SU-DHL-6 (cell line): ENCODE measurements at regions not wholly inside any gene's neighbourhood (a gene's known extent, or its start where the extent isn't known, plus 50 kb on each side); places are given as distances from the start of the nearest gene placed in this dataset.

Experiments used
- H2AFZ ChIP-seq: fragments of 200-600 bp; sonication (generic); 2 replicates; pipeline ENCODE4 v1.6.1; 2014; ENCODE audit warnings: low read depth, mild to moderate bottlenecking, moderate library complexity, mixed read lengths, antibody characterized with exemption, low read length; ENCODE audit not compliant: severe bottlenecking
- H3F3A ChIP-seq: fragments of 200-600 bp; shearing (Covaris generic); 2 replicates; pipeline ENCODE4 v1.6.0; 2016; ENCODE audit warnings: antibody characterized with exemption, mild to moderate bottlenecking; ENCODE audit not compliant: insufficient read depth
- H3K27ac ChIP-seq: fragments of 200-600 bp; sonication (generic); 2 replicates; pipeline ENCODE4 v1.5.1; 2016; ENCODE audit warnings: low read depth, mild to moderate bottlenecking, low read length, moderate library complexity, mixed read lengths
- H3K27me3 ChIP-seq: fragments of 200-600 bp; sonication (generic), shearing (Covaris generic); 2 replicates; pipeline ENCODE4 v1.6.0; 2014; ENCODE audit warnings: mild to moderate bottlenecking, low read length
- H3K36me3 ChIP-seq: fragments of 200-600 bp; sonication (generic); 2 replicates; pipeline ENCODE4 v1.6.1; 2014; ENCODE audit warnings: mild to moderate bottlenecking, low read length, mixed read lengths
- H3K4me2 ChIP-seq: fragments of 300-600, 200-600 bp; shearing (Covaris generic), sonication (generic); 2 replicates; pipeline ENCODE4 v1.6.0; 2014; ENCODE audit warnings: low read length, low read depth, mild to moderate bottlenecking; ENCODE audit not compliant: poor library complexity, severe bottlenecking
- H3K4me3 ChIP-seq: fragments of 200-600 bp; sonication (generic); 2 replicates; pipeline ENCODE4 v1.5.1; 2014; ENCODE audit warnings: antibody characterized with exemption, low read length, mild to moderate bottlenecking, mixed read lengths; ENCODE audit not compliant: insufficient read depth, poor library complexity, severe bottlenecking
- H3K79me2 ChIP-seq: fragments of 200-600 bp; sonication (generic); 2 replicates; pipeline ENCODE4 v1.6.1; 2014; ENCODE audit warnings: mild to moderate bottlenecking, low read length, moderate library complexity; ENCODE audit not compliant: insufficient read depth
- H3K9ac ChIP-seq: fragments of 200-600 bp; sonication (generic); 2 replicates; pipeline ENCODE4 v1.7.0; 2014; ENCODE audit warnings: mild to moderate bottlenecking, low read length
- H3K9me2 ChIP-seq: fragments of 200-600 bp; sonication (generic); replicated peaks from 2 replicates; pipeline ENCODE4 v1.6.1; 2014; ENCODE audit warnings: low read length; ENCODE audit not compliant: insufficient read depth
- H3K9me3 ChIP-seq: fragments of 200-600 bp; sonication (generic); 2 replicates; pipeline ENCODE4 v1.6.1; 2014; ENCODE audit warnings: low read length, mixed read lengths; ENCODE audit not compliant: insufficient read depth
- H4K20me1 ChIP-seq: fragments of 200-600 bp; sonication (generic); 2 replicates; pipeline ENCODE4 v1.6.1; 2014; ENCODE audit warnings: low read depth, mild to moderate bottlenecking, antibody characterized with exemption, low read length, moderate library complexity, mixed read lengths
- CTCF ChIP-seq: fragments of 200-600 bp; sonication (generic); IDR thresholded peaks from one replicate; pipeline ENCODE4 v1.5.1; 2017; ENCODE audit warnings: antibody characterized with exemption, mild to moderate bottlenecking, low read length, moderate library complexity; ENCODE audit not compliant: insufficient read depth, poor library complexity, severe bottlenecking
- EZH2phosphoT487 ChIP-seq: fragments of 200-600 bp; sonication (generic), shearing (Covaris generic); conservative IDR thresholded peaks from 2 replicates; pipeline ENCODE4 v1.6.1; 2018; ENCODE audit warnings: mild to moderate bottlenecking, antibody characterized with exemption, low read length, moderate library complexity, mixed read lengths

GRCh38 chr17:33679595-33679994 lies 386.5 kb upstream of the ASIC2 start:
- Histone ChIP-seq H4K20me1 (no peaks in the 10 kb centered on the region), H3K4me2 (no peak overlapping the region), H3K4me3 (no peak overlapping the region), H2AFZ (no peak overlapping the region), H3K9ac (no peak overlapping the region), H3K36me3 (no peaks in the 10 kb centered on the region), H3K27me3 (no peaks in the 10 kb centered on the region), H3K27ac (no peak overlapping the region), H3K79me2 (no peaks in the 10 kb centered on the region), H3F3A (no peaks in the 10 kb centered on the region), H3K9me3 (no peaks in the 10 kb centered on the region), H3K9me2 (no peaks in the 10 kb centered on the region)
- TF ChIP-seq CTCF (no peak), EZH2phosphoT487 (no peak)

- no peaks in the 10 kb centered on the region for H3K27me3 ChIP-seq
- H3K9me2 ChIP-seq: no peaks in the 10 kb centered on the region
- TF ChIP-seq EZH2phosphoT487 (no peak), CTCF (no peak)
- no peaks in the 10 kb centered on the region for H3K36me3 ChIP-seq
- H3K79me2 ChIP-seq: no peaks in the 10 kb centered on the region
- H3K4me3 ChIP-seq: no peak overlapping the region
- H3F3A ChIP-seq: no peaks in the 10 kb centered on the region
- H4K20me1 ChIP-seq: no peaks in the 10 kb centered on the region
- no peak overlapping the region for H3K4me2 ChIP-seq
- H2AFZ ChIP-seq: no peak overlapping the region
- H3K9me3 ChIP-seq: no peaks in the 10 kb centered on the region
- H3K9ac ChIP-seq: no peak overlapping the region
- H3K27ac ChIP-seq: no peak overlapping the region
These were observed 387.4 kb upstream of the ASIC2 start for GRCh38 chr17:33680472-33680871.

GRCh38 chr17:33682599-33682998 lies 389.5 kb upstream of the ASIC2 start:
- Histone ChIP-seq H3F3A (no peaks in the 10 kb centered on the region), H3K9me2 (no peaks in the 10 kb centered on the region), H3K4me3 (no peak overlapping the region), H3K79me2 (no peaks in the 10 kb centered on the region), H3K9me3 (no peaks in the 10 kb centered on the region), H3K27me3 (no peaks in the 10 kb centered on the region), H4K20me1 (no peaks in the 10 kb centered on the region), H2AFZ (no peak overlapping the region), H3K4me2 (no peak overlapping the region), H3K9ac (no peak overlapping the region), H3K27ac (no peak overlapping the region), H3K36me3 (no peaks in the 10 kb centered on the region)
- no peak for TF ChIP-seq CTCF
- no peak for TF ChIP-seq EZH2phosphoT487

GRCh38 chr17:33684735-33685134 lies 391.6 kb upstream of the ASIC2 start:
- Histone ChIP-seq H3K9ac (no peak overlapping the region), H3F3A (no peaks in the 10 kb centered on the region), H3K9me3 (no peaks in the 10 kb centered on the region), H4K20me1 (no peaks in the 10 kb centered on the region), H3K4me2 (no peak overlapping the region), H3K9me2 (no peaks in the 10 kb centered on the region), H3K27me3 (no peaks in the 10 kb centered on the region), H3K79me2 (no peaks in the 10 kb centered on the region), H3K4me3 (no peak overlapping the region), H3K36me3 (no peaks in the 10 kb centered on the region), H3K27ac (no peak overlapping the region), H2AFZ (no peak overlapping the region)
- TF ChIP-seq CTCF (no peak), EZH2phosphoT487 (no peak)
